HG03342 (cell line): ENCODE measurements at regions not wholly inside any gene's neighbourhood (a gene's known extent, or its start where the extent isn't known, plus 50 kb on each side); places are given as distances from the start of the nearest gene placed in this dataset.

Experiments
- ATAC-seq: cut with Tn5 transposase; IDR thresholded peaks from one replicate; pipeline ENCODE4 v1.9.1; 2021; ENCODE audit warnings: mild to moderate bottlenecking, moderate library complexity; ENCODE audit not compliant: unreplicated experiment

DNA sequence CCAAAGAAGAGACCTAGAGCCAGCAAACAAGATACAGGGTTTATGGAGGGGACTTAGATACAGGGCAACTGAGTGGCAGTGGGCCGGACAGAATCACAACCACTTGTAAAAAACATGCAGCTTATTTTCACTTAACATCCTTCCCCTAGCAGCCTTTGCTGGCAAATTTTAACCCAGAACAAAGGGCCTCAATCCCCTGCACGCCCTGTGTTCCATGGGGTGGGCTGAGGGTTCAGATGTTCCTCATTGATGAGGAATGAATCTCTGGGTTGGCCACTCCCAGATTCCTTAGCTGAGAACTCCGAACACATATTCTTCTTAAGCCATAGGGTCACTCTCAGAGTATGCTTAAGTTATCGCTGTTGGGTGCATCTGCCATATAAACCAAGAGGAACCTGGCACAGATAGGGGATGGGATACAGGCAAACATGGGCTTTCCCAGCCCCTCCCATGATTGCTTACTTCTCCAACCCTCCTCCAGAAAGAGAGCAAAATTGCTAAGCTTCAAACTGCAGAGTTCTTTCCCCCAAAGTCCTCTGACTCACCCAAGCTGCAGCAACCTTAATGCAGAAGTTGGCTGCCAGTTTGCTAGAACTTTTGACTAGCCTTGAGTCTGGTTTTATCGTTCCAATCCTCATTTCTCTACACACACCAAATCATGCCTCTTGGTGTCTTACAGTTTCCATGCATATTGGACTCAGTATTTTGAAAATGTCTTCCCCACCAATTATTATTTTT is 146.9 kb downstream of the CD47 start:
- no peak for ATAC-seq

DNA sequence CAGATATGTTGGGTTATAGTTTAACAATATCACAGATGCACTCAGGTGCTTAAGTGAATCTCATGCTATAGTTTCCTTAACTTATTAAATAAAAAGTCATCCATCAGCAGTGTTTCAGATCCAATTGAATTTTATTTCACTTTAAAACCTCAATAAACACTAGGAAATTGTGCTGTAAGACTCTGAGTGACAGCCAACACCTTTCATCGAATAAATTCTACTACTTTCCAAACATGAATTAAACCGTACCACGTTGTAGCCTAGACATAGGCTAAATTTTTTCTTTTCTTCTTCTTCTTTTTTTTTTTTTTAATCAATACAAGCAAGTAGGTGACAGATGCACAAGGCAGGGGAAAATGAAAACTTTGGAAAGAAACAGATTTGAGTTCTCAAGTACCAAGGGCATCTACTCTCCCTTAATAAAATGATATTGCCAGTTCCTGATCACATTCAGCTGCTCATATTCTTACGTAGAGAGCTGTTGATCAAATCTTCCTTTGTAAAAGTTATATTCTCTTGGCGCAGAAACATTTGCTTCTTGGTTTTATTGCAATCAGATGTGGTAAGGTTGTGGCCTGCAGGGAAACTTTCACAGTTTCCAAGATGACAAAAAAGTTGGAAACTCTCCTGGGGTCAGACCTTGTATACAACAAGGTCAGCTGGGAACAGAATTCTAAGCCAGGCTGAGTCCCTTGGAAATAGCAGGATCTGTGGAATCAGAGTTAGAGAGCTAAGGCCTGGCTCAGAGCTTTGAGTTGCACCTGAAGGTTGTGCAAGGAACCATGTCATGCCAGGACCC is 147.7 kb downstream of the CD47 start:
- no peak for ATAC-seq

DNA sequence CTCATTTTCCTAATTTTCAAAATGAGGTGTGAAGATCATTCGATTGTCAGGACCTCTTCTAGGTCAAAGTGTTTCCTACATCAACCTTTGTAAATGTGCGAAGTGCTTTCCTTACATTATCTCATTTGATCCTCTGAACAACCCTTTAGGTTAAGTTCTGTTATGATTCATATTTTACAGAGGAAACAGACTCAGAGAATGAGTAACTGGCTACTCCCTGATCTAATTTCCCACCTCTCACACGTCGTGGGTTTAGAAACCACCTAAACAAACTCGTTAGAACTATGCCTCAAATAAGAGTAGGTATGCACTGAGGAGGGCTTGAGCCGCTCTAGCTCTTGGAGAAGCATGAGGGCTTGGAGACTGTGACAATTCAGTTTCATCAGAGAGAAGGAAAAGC is 148.6 kb downstream of the CD47 start:
- peak; percentile 44 for ATAC-seq

DNA sequence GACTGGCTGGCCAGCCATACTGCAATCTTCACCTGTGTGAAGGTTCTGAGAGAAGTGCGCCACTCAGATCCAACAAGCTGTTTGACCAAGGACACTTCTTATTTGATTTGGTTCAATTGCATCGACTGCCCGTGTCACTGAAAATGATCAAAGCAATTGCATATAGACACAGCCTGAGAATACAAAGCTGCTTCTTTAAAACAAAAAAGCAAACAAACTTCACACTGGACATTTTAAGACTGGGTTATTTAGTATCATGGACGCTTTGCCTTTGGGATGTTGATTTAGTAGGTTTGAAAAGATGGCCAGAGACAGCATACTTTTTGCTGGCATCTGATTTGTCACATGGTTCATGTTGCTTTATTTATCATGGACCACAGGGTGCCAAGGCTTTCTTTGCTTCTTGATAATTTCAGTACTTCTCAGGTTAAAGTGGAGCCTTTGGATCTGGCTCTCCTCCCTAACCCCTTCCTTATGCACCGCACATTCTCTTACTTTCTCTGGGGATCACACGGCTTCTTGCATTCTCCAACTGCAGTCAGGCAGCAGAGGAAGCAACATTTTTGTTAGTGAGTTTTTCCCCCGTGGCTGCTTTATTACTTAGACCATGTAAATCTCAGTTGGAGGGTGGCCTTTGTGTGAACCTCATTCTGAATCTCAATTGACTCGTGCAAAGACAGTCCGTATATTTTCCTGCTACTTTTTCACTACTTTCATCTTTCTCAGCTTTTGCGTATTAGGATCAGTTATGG is 151.0 kb downstream of the CD47 start:
- no peak for ATAC-seq

DNA sequence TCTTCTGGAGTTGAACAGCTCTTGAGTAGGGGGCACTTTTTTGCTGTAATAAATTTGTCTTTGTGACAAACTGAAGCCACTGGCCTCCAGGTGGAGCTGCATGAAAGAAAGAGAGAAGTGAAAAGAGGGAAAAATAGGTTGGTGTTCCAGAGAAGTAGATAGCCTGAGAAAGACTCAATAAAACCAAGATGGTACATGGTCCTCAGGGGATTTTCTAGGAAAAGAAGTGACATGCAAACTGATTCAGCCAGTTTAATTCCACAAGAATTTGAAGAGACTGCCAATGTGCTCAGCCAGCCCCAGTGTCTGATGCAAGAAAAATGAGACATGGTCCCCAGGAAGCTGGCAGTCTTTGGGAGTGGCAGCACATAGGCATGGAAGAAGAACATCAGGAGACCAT is 152.7 kb downstream of the CD47 start:
- no peak for ATAC-seq

DNA sequence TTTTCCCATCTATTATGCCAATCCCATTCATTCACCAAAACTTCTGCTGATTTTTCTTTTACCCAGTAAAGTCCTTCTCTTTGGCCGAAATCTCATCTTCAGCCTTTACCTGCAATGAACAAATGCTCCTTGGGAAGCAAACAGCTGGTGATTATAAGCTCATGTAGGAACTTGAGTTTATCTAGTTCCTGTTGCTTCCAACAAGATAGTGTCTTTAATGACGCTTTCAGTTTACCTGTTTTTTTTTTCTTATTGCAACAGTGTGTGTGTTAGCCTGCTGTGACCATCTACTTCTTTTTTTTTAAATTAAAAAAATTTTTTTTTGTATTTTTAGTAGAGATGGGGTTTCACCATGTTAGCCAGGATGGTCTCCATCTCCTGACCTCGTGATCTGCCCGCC is 156.0 kb downstream of the CD47 start:
- no peak for ATAC-seq

DNA sequence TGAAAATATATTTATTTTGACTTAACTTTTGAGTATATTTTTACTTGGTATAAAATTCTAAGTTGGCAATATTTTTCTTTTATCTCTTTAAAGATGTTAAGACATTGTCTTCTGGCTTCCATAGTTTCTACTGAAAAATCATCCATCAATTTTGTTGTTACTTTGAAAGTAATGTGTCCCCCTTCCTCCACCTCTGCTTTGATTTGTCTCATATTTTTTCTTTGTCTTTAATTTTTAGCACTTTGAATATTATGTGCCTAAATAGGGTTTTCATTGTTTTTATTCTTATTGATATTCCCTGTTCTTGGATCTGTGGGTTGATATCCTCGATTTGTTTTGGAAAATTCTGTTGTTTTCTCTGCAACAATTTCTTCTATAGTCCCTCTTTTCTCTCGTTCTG is 157.4 kb downstream of the CD47 start:
- no peak for ATAC-seq

DNA sequence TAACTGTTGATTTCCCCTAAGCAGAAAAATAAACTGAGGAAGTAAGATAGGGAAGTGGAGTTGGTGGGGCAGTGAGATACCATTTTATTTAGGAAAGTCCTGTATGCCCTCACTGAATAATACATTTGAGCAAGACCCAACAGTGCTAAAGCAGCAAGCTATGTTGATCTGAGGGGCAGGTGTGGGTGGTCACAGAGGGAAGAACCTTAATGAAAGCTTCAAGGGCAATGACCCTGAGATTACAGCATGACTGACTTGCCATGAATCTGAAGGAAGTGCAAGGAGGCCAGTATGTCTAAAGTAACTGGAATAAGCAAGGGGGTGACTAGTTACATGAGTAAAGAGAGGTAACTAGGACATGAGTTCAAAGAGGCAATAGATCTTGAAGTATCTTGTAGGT is 159.5 kb downstream of the CD47 start:
- no peak for ATAC-seq

DNA sequence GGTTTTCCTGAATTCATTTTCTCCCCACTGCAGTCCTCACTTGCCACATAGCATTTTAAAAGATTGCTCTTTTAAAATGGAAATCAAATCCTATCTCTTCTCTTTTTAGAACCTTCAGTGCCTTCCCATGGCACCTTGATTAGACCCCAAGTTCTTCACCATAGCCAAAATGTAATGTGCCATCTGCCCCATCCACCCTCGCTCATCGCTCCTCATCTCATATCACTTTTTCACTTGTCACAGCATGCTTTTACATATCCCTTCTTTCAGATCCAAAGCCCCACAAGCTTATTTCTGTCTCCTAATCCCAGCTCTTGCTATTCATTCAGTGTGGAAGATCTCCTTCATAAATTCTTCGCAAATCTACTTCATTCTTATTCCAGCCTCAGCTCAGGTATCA is 161.7 kb downstream of the CD47 start:
- no peak for ATAC-seq

DNA sequence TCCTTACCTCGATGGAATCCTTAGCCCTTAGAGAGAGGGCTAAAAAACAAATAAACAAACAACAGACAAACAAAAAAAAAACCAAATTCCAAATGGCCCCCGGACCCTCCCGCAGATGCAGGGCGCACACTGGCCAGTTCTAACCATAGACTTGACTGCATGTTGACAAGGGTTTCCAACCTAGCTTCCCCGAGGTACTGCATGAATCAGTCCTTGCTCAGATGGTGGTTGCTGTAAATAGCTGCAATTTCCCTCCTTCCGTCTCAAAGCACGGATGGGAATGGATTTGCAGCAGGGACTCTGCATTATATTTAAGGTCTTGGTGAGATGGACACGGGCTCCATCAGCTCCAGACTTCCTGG is 162.8 kb downstream of the CD47 start:
- ATAC-seq = peak; percentile 10

DNA sequence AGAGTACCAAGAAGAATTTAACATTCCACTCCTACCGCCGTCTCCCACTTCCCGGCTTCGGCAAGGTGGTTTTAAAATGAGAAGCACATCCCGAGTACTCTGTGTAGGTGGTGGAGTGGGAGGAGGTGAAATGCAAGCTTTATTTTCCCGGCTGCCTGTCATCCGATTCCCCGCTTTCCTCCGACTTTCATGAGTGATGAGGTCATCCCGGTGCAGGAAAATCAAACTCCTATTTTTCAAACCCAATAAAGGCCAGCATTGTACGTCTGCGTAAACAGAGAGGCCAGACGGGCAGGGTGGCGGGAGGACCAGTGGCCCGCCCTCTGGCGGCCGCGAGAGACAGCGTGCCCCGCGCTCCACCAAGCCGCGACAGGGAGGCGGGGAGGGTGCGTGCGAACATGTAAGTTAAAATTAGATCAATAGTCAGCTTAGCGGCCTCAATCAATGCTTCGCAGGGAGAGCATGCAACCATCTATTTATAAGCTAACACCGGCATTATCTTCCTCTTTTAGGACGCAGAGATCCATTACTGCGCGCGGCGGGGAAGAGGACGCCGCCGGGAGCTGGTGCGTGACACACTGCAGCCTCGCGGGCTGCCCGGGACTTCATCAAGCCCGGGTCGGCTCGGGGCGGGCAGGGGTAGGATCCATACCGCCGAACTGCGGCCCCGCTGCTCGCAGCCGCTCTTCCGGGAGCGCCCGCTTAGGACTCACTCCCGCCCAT is 163.3 kb downstream of the CD47 start:
- ATAC-seq = peak; percentile 93

DNA sequence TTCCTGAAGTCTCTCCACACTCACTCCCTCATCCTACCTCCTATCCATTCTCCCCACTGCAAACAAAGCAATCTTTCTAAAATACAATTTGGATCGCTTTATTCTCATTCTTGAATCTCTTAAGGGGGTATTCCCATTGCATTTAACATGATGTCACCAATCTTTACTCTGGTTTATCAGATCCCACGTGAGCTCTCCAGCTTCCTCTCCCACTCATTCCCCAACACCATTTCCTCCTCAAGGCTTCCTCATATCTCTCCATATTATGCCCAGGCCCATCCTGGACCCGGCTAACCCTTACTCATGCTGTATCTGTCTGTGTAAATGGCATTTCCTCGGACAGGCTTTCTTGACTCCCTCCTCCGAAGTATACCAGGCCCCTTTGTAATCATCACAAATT is 165.0 kb downstream of the CD47 start:
- ATAC-seq = no peak

DNA sequence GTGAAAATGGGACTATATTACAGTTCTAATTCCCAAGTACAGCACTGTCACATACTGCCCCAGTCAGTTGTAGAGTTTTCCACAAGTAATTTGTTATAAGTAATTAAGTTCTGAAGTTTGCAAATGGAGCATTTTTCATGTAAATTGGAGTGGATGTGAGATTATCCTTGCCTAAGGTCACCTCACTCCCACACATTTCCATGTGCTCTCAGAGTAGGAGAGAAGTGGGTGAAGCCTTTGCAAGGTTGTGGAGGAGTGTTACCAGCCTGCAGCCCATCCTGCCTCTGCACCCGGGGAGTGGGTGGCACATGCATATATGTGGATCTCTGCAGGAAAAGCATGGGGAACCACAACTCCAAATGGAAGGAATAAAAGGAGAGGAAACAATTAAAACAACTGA is 169.8 kb downstream of the CD47 start:
- ATAC-seq = no peak

DNA sequence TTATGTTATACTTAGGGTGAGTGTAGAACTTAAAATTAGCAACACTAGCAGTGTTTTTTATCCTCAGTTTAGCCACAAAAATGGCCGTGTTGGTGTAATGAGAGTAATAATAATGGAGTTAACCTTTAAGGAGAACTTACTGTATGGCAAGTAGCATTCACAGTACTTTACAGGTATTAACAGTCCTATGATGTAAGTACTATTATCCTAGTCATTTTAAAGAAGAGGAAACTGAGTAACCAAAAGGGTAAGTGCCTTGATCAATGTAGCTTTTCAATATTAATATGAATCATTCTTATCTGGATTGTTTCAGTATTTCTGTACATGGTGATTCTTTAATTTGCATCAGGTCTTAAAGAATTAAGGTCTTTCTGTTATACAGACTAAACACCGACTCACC is 170.3 kb downstream of the CD47 start:
- ATAC-seq = no peak

DNA sequence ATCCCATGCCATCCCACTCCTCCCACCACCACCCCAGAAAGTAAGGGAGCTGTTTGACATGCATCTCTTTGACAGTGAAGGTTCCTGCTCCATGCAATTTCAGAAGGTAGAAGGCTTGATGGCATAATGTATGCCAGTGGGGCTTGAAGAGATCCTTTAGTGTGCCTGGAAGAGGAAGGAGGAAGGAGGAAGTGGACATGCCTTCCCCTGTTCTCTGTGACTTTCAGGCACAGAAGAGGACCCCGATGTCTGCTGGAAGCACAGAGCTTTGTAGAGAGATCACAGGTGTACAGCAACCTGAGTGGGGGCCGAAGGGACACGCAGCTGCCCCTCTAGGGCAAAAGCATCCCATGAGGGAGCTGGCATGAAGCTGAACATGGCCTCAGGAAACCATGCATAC is 171.6 kb downstream of the CD47 start:
- ATAC-seq = no peak

DNA sequence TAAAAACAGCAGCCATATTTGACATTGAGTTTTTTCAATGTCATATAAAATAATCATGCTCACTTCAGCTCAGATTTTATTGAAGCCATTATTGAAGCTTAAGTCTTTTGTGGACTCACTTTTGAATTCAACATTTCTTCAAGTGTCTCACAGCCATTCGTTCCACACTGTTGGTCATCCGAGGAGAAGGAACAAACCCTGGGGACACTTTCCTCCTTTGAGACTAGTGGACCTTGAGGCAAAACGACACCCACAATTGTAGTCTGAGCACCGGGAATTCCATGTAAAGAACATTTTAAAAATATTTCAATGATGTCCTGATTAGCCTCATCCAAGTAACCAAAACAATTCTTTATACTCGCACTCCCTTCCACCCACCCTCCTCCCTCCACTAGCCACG is 174.7 kb downstream of the CD47 start:
- no peak for ATAC-seq

DNA sequence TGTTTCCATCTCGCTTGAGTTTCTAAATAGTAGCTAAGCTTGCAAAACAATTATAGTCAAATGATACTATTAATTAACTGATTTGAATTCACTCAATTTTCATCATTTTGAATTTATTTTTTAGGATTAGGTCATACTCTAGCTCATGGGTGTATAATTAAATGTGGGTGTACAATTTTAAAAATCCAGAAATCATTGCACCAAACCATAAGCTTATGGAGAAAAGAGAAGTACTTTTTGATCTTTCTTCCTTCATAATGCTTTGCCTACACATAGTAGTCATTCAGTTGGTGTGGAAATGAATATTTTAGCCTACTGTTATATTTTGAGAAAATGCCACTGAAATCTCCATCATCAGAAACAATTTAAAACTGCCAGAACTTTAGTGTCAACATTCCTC is 175.1 kb downstream of the CD47 start:
- no peak for ATAC-seq

DNA sequence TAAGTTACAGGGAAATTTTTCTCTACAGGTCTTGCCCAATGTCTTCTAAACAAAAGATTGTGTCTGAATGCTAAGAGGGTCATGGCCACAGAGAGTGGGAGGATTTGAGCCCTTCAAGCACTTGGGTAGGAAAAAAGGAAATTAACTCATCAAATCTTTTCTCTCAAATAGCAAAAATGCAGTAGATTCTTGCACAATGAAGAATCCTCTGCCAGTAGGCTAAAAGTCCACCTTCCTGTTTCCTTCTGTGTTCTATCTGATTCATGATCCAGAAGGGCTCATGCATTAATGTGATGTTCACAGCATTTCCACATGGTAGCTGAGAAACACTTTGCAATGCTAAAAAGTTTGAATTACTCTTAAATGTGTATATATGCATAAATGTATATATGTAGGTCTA is 177.1 kb downstream of the CD47 start:
- ATAC-seq = no peak

DNA sequence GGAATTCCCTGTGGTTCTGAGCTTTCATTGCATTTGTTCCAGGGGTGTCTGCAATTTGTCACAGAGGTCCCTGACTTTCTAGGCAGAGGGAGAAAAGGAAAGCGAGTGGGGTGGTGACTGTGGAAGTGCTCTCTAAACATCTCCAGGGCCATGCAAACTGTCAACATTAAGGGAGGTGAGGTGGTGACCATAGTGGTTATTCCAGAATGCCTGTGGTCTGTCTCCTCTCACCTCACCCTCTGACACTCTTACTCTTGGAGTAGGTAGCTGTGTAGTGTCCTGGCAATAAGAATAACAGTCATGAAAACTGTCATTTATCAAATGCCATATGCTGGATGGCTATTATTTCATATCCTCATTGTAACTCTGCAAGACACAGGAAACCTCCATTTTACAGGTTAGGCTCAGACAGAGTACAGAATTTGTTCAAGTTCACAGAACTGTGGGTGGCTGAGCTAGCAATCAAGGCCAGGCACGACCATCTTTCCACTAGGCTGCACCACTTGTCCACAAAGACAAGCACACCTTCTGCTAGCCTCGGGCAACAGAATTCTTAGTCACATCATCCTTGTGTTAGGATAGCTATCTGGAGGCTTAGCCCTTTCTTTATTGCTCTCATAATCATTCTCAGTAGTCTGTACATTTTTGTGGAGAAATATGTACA is 179.4 kb downstream of the CD47 start:
- no peak for ATAC-seq

DNA sequence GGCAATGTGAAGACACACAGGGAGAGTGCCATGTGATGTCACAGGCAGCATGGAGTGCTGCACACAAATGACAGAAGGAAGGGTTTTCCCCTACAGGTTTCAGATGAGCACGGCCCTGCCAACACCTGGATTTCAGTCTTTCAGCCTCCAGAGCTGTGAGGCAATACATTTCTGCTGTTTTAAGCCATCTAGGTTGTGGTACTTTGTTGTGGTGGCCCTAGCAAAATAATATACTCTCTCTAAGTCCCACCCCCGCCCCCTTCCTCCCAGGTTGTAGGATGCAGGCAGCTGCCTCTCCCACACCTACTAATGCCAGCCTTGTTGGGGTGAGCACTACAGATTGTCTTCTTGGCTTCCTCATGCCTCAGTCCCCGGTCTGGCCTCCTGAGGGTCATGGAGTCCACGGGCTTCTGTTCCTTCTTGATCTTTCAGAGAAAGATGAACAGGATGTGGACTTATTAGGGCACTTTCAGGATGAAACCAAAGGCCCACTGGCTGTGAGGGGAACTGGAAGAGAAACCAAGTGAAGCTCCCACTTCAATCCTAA is 180.0 kb downstream of the CD47 start:
- peak; percentile 99 for ATAC-seq
